ENCODE measurements at regions not wholly inside any gene's neighbourhood (a gene's known extent, or its start where the extent isn't known, plus 50 kb on each side); places are given as distances from the start of the nearest gene placed in this dataset.
A peak's percentile ranks its signal among the peaks of the same experiment; 100 is the strongest.

DNA sequence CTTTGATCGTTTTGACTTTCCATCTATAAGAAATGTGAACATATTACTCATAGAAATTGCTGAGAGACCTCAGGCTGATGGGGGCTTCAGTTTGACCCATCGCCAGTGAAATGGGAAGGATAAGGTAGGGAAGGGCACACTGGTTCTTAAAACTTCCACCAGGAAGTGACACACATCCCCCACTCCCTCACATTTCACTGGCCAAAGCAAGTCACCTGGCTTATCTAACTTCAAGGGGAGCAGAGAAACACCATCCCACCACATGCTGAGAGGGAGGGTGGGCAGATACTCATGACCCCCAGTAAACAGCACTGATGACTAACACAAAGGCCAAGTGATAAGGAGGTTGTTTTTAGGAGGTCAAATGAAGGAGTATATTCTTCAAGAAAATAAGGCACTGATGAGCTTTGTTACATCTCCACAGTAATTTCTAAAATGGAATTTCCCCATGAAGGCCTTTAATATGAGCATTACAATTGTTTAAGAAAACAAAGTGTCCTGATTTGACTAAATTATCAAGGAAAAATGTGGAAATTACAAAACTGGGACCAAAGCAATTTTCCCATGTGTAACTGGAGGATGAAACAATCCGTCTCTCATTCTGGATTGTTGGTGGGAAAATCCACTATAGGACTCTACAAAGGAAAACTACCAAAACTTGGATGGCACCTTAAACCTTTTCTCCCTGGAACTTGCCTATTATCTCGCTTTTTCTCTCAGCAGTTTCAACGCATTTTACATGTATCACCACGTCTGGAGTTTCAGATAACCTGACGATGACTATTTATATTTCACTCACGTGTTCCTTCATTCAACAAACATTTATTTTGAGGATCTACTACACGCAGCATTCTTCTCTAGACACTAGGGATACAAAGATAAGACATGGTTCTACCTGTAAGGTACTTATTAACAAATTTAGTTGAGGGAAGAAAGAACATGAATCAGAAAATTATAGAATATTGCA is 91.8 kb upstream of the EEA1 start:
- no peak overlapping the region for H3K4me3 ChIP-seq (ENCODE audit: control insufficient read depth, low read depth, low read length)
- DNase-seq (ENCODE audit: low read depth): no peak
- TF ChIP-seq, protein P1, sequence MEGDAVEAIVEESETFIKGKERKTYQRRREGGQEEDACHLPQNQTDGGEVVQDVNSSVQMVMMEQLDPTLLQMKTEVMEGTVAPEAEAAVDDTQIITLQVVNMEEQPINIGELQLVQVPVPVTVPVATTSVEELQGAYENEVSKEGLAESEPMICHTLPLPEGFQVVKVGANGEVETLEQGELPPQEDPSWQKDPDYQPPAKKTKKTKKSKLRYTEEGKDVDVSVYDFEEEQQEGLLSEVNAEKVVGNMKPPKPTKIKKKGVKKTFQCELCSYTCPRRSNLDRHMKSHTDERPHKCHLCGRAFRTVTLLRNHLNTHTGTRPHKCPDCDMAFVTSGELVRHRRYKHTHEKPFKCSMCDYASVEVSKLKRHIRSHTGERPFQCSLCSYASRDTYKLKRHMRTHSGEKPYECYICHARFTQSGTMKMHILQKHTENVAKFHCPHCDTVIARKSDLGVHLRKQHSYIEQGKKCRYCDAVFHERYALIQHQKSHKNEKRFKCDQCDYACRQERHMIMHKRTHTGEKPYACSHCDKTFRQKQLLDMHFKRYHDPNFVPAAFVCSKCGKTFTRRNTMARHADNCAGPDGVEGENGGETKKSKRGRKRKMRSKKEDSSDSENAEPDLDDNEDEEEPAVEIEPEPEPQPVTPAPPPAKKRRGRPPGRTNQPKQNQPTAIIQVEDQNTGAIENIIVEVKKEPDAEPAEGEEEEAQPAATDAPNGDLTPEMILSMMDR (IDR thresholded peaks at IDR 0.05; ENCODE audit: control insufficient read depth, insufficient read depth, low read depth, low read length, missing control alignments): no peak

DNA sequence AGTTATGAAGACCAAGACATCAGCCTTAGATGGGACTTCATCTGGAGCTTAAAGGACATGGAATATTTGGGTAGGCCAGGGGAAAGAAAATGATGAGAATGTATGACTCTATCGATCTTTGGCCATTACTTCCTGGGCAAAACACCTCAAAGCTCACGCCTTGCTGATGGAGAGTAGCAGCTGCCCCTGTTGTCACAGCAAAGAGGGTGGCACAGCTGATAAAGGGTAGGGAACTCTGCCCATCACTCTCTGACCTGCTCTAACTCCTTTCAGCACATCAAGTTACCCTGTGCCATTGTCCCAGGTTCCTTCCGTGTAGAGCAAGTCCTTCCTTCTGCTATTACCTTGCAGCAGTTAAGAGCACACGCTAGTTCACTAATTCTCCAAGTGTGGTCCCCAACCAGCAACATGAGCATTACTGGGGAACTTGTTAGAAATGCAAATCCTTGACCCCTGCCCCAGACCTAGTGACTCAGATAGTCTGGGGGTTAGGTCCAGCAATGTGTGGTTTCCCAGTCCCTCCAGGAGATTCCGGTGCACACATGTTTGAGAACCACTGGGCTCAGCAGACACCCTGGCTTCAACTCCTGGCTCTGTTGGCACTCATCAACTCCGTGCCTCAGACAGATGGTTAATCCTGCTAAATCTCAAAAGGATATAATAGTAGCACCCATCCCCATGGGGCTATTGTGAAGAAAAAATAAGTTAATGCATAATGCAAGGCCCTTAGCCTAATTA is 93.7 kb upstream of the EEA1 start:
- TF ChIP-seq, protein P1 (IDR thresholded peaks at IDR 0.05; ENCODE audit: control insufficient read depth, insufficient read depth, low read depth, low read length, missing control alignments): no peak
- no peak overlapping the region for H3K4me3 ChIP-seq (ENCODE audit: control insufficient read depth, low read depth, low read length)
- no peak for DNase-seq (ENCODE audit: low read depth)

DNA sequence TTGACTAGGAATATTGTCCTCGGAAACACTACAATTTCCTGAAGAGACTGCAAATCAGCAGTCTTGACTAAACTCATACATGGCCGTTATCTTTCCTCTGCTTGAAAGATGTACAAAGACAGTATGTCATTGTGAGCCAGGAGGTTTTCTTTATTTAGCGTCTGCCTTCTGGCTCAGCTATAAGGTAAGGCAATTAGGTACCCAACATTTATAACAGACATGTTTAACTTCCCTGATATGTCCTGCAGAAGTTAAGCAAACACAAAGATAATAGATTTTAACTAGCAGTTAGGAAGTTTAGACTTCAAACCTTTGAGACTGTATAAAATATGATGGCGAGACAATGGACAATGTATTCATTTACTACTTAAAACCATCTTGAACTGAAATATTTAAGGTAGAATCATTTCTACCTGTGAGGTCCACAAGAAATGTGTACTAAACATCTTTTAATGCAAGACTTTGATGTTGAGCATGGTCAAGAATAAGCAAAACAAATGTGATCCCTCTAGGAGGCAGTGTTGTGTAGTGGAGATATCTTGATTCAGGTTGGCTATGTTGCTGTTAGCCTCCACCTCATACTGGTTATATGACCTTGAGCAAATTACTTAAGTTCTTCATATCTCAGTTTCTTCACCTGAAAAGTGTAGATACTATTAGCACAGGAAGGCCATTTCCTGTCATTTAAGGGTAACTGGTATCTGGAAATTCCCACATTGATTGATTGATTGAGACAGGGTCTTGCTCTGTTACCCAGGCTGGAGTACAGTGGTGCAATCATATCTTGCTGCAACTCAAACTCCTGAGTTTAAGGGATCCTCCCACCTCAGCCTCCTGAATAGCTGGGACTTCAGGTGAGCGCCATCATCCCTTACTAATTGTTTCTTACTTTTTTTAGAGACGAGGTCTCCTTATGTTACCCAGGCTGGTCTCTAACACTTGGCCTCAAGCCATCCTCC is 96.3 kb upstream of the EEA1 start:
- H3K4me3 ChIP-seq (ENCODE audit: control insufficient read depth, low read depth, low read length): no peak overlapping the region
- TF ChIP-seq, protein P1 (IDR thresholded peaks at IDR 0.05; ENCODE audit: control insufficient read depth, insufficient read depth, low read depth, low read length, missing control alignments): peak; percentile 60
- peak; percentile 48 for DNase-seq (ENCODE audit: low read depth)

DNA sequence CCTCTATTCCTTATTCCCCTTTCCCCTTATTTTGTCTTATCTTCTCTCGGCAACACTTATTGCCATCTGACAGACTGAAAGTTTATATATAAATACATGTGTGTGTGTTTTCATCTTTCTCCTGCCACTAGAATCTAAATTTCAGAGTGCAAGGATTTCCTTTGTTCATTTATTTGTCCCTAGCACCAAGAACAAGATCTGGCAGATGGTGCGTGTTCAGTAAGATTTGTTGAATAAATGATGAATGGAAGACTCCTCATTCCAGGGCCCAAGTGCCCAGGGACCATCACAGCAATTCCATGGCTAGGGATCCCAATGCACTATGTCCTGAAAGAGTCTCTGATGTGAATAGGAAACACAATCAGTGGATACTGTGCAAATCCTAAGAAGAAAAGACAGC is 97.9 kb upstream of the EEA1 start:
- DNase-seq (ENCODE audit: low read depth): no peak
- H3K4me3 ChIP-seq (ENCODE audit: control insufficient read depth, low read depth, low read length): no peak overlapping the region
- TF ChIP-seq, protein P1 (IDR thresholded peaks at IDR 0.05; ENCODE audit: control insufficient read depth, insufficient read depth, low read depth, low read length, missing control alignments): no peak

DNA sequence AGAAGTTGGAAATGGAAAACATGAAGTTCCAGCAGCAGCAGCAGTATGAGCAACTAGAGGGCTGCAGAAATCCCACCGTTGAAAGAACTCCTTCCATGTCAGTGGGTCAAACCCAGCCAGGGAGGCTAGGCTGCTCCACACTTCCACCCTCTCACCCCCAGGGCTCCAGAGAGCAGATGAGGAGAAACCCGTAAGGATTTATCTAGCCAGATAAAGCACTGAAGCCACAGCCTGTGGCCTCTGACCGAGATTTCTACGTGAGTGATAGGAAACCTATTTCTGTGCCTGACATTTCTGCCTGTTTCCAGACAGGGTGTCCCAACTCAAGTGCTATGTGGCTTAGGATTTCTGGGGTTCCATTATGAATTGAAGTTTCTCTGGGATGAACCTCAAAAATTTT is 100.0 kb upstream of the EEA1 start:
- no peak overlapping the region for H3K4me3 ChIP-seq (ENCODE audit: control insufficient read depth, low read depth, low read length)
- no peak for DNase-seq (ENCODE audit: low read depth)
- TF ChIP-seq, protein P1 (IDR thresholded peaks at IDR 0.05; ENCODE audit: control insufficient read depth, insufficient read depth, low read depth, low read length, missing control alignments): no peak

DNA sequence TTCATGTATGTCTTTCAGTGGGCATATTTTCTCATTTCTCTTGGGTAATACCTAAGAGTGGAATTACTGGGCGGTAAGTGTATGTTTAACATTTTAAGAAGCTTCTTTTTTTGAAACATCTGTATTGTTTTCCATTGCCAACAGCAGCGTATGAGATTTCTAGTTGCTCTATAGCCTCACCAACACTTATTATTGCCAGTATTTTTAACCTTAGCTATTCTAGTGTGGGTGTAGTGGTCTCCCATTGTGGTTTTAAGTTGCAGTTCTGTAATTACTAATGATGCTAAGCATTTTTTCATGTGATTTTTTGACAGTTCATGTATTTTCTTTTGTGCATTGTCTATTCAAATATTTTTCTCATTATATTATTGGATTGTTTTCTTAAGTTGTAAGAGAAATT is 101.9 kb upstream of the EEA1 start:
- TF ChIP-seq, protein P1 (IDR thresholded peaks at IDR 0.05; ENCODE audit: control insufficient read depth, insufficient read depth, low read depth, low read length, missing control alignments): no peak
- DNase-seq (ENCODE audit: low read depth): no peak
- no peak overlapping the region for H3K4me3 ChIP-seq (ENCODE audit: control insufficient read depth, low read depth, low read length)
